DND-41 (cell line): ENCODE measurements at regions not wholly inside any gene's neighbourhood (a gene's known extent, or its start where the extent isn't known, plus 50 kb on each side); places are given as distances from the start of the nearest gene placed in this dataset.

Experiments used
- ATAC-seq: fragments of 200-7000 bp; cut with Tn5 transposase; 3 replicates; pipeline ENCODE4 v1.9.1; 2021; ENCODE audit warnings: low read depth; ENCODE audit not compliant: insufficient read depth
- DNase-seq: peaks from one replicate; pipeline ENCODE4 v3.0.0-alpha.2; 2020
- H2AFZ ChIP-seq: 2 replicates; pipeline ENCODE4 v1.6.0; 2012; ENCODE audit warnings: low read depth, low read length
- H3K27ac ChIP-seq: 2 replicates; pipeline ENCODE4 v1.5.1; 2012; ENCODE audit warnings: low read length, inconsistent platforms
- H3K27me3 ChIP-seq: fragments of 200-600 bp; sonication (generic); 2 replicates; pipeline ENCODE4 v1.6.0; 2012; ENCODE audit warnings: low read length, mild to moderate bottlenecking, inconsistent platforms; ENCODE audit not compliant: insufficient read depth, poor library complexity
- H3K36me3 ChIP-seq: 2 replicates; pipeline ENCODE4 v1.5.1; 2012; ENCODE audit warnings: low read length, inconsistent platforms; ENCODE audit not compliant: insufficient read depth
- H3K4me1 ChIP-seq: 2 replicates; pipeline ENCODE4 v1.5.1; 2012; ENCODE audit warnings: mild to moderate bottlenecking, low read length; ENCODE audit not compliant: insufficient read depth
- H3K4me2 ChIP-seq: 2 replicates; pipeline ENCODE4 v1.6.0; 2012; ENCODE audit warnings: mild to moderate bottlenecking, moderate library complexity, low read length, inconsistent platforms; ENCODE audit not compliant: insufficient read depth
- H3K4me3 ChIP-seq, 2 experiments: fragments of 200-600 bp in 1 of 2; shearing (Covaris generic) in 1 of 2; 2 replicates each; pipeline ENCODE4 v1.5.1; 2012 to 2016; ENCODE audit warnings: inconsistent platforms in 2 of 2, low read length in 2 of 2, mild to moderate bottlenecking in 2 of 2, low read depth in 1 of 2, moderate library complexity in 1 of 2
- H3K79me2 ChIP-seq: 2 replicates; pipeline ENCODE4 v1.6.0; 2012; ENCODE audit warnings: low read length, inconsistent platforms; ENCODE audit not compliant: insufficient read depth
- H3K9ac ChIP-seq: 2 replicates; pipeline ENCODE4 v1.6.0; 2012; ENCODE audit warnings: low read depth, mild to moderate bottlenecking, inconsistent platforms, low read length, moderate library complexity
- H3K9me3 ChIP-seq: 2 replicates; pipeline ENCODE4 v1.5.1; 2012; ENCODE audit warnings: low read length, moderate library complexity, mild to moderate bottlenecking, inconsistent platforms; ENCODE audit not compliant: insufficient read depth, severe bottlenecking
- H4K20me1 ChIP-seq: 2 replicates; pipeline ENCODE4 v1.6.0; 2012; ENCODE audit warnings: low read length; ENCODE audit not compliant: insufficient read depth
- CTCF ChIP-seq: IDR thresholded peaks from 2 replicates; pipeline ENCODE4 v1.5.1; 2012; ENCODE audit warnings: borderline replicate concordance, low read length, moderate library complexity, mild to moderate bottlenecking; ENCODE audit not compliant: poor library complexity, severe bottlenecking; ENCODE audit errors: extremely low read depth
- EZH2 ChIP-seq: IDR thresholded peaks from 3 replicates; pipeline ENCODE4 v1.6.1; 2012; ENCODE audit warnings: borderline replicate concordance, low read depth, mild to moderate bottlenecking, moderate library complexity, low read length, inconsistent platforms; ENCODE audit not compliant: severe bottlenecking

GRCh38 chr6:53439556-53439955, 90.8 kb upstream of the ELOVL5 start:
- TF ChIP-seq CTCF (no peak), EZH2 (no peak)

GRCh38 chr6:53437557-53438202, 88.9 kb upstream of the ELOVL5 start:
- DNase-seq (peak; percentile 35), ATAC-seq (peak; percentile 78)
- Histone ChIP-seq H3K9ac (no peak overlapping the region), H4K20me1 (no peaks in the 10 kb centered on the region), H3K36me3 (no peaks in the 10 kb centered on the region), H3K9me3 (no peaks in the 10 kb centered on the region), H3K4me3 (no peak overlapping the region), H3K27me3 (no peaks in the 10 kb centered on the region), H3K27ac (no peak overlapping the region), H3K4me2 (no peak overlapping the region), H2AFZ (0 out of 2 replicates have a peak overlapping the region, but pooled peaks have one; percentile 46), H3K4me1 (peaks cover 10% of the 10 kb centered on the region), H3K79me2 (no peaks in the 10 kb centered on the region)
- TF ChIP-seq EZH2 = no peak
- peak; percentile 72 for TF ChIP-seq CTCF

More at GRCh38 chr6:53439556-53439955, 90.8 kb upstream of the ELOVL5 start:
- Histone ChIP-seq H3K27me3 (no peaks in the 10 kb centered on the region), H3K36me3 (no peaks in the 10 kb centered on the region), H3K4me3 (no peak overlapping the region), H3K9me3 (no peaks in the 10 kb centered on the region), H2AFZ (no peak overlapping the region), H4K20me1 (no peaks in the 10 kb centered on the region), H3K4me1 (peaks cover 10% of the 10 kb centered on the region), H3K4me2 (no peak overlapping the region), H3K27ac (no peak overlapping the region), H3K79me2 (no peaks in the 10 kb centered on the region), H3K9ac (no peak overlapping the region)
- ATAC-seq (no peak), DNase-seq (no peak)

GRCh38 chr6:53436526-53437303, 88.0 kb upstream of the ELOVL5 start:
- Histone ChIP-seq H3K27me3 (no peaks in the 10 kb centered on the region), H3K4me2 (no peak overlapping the region), H3K79me2 (no peaks in the 10 kb centered on the region), H3K9ac (no peak overlapping the region), H3K4me3 (no peak overlapping the region), H2AFZ (no peak overlapping the region; the same call in 1 of the 2 replicates), H3K36me3 (no peaks in the 10 kb centered on the region), H3K4me1 (peaks cover 10% of the 10 kb centered on the region), H3K27ac (peak overlapping the region; percentile 4; the same call in 1 of the 2 replicates), H3K9me3 (no peaks in the 10 kb centered on the region), H4K20me1 (no peaks in the 10 kb centered on the region)
- ATAC-seq = peak; percentile 59; the same call in 2 of the 3 replicates
- no peak for DNase-seq
- TF ChIP-seq EZH2 = no peak
- no peak for TF ChIP-seq CTCF
